ENCODE measurements at regions not wholly inside any gene's neighbourhood (a gene's known extent, or its start where the extent isn't known, plus 50 kb on each side); places are given as distances from the start of the nearest gene placed in this dataset.
A peak's percentile ranks its signal among the peaks of the same experiment; 100 is the strongest.

- ATAC-seq (no peak), DNase-seq (ENCODE audit: low spot score) (peak; percentile 8)
These were observed 261.5 kb downstream of the NSG2 start for GRCh38 chr5:174307031-174307408.

- DNase-seq (ENCODE audit: low spot score) (peak; percentile 29), ATAC-seq (no peak)
These were observed 262.3 kb downstream of the NSG2 start for GRCh38 chr5:174307656-174308271.

- DNase-seq (ENCODE audit: low spot score) (peak; percentile 29), ATAC-seq (no peak)
These were observed 263.8 kb downstream of the NSG2 start for GRCh38 chr5:174309131-174309795.

GRCh38 chr5:174310243-174310642 lies 264.7 kb downstream of the NSG2 start:
- DNase-seq (ENCODE audit: low spot score) (peak; percentile 5), ATAC-seq (no peak)

GRCh38 chr5:174310706-174311105 lies 265.2 kb downstream of the NSG2 start:
- DNase-seq (ENCODE audit: low spot score) (peak; percentile 8), ATAC-seq (no peak)

- no peak for ATAC-seq
These were observed 265.6 kb downstream of the NSG2 start for GRCh38 chr5:174311121-174311520.

GRCh38 chr5:174311531-174312269 lies 266.2 kb downstream of the NSG2 start:
- peak; percentile 71 for DNase-seq (ENCODE audit: low spot score)
- ATAC-seq: peak; percentile 97

More at GRCh38 chr5:174311121-174311520, 265.6 kb downstream of the NSG2 start:
- DNase-seq (ENCODE audit: low spot score): no peak

- ATAC-seq (no peak), DNase-seq (ENCODE audit: low spot score) (no peak)
These were observed 266.7 kb downstream of the NSG2 start for GRCh38 chr5:174312270-174312617.

- DNase-seq (ENCODE audit: low spot score) (no peak), ATAC-seq (no peak)
These were observed 267.1 kb downstream of the NSG2 start for GRCh38 chr5:174312641-174313040.

- ATAC-seq (no peak), DNase-seq (ENCODE audit: low spot score) (no peak)
These were observed 268.1 kb downstream of the NSG2 start for GRCh38 chr5:174313615-174314014.

- DNase-seq (ENCODE audit: low spot score): no peak
These were observed 268.8 kb downstream of the NSG2 start for GRCh38 chr5:174314261-174314660.

GRCh38 chr5:174315471-174315870 lies 270.0 kb downstream of the NSG2 start:
- DNase-seq (ENCODE audit: low spot score): no peak
- ATAC-seq: no peak

More at GRCh38 chr5:174314261-174314660, 268.8 kb downstream of the NSG2 start:
- ATAC-seq: no peak

- ATAC-seq (no peak), DNase-seq (ENCODE audit: low spot score) (no peak)
These were observed 270.4 kb downstream of the NSG2 start for GRCh38 chr5:174315871-174316270.

GRCh38 chr5:174316326-174316725 lies 270.8 kb downstream of the NSG2 start:
- ATAC-seq: no peak
- DNase-seq (ENCODE audit: low spot score): no peak

- peak; percentile 51 for DNase-seq (ENCODE audit: low spot score)
- peak; percentile 95 for ATAC-seq
These were observed 271.9 kb downstream of the NSG2 start for GRCh38 chr5:174317256-174317894.

GRCh38 chr5:174318578-174318977 lies 273.1 kb downstream of the NSG2 start:
- ATAC-seq: no peak
- DNase-seq (ENCODE audit: low spot score): no peak

- ATAC-seq (no peak), DNase-seq (ENCODE audit: low spot score) (no peak)
These were observed 274.0 kb downstream of the NSG2 start for GRCh38 chr5:174319551-174319950.

GRCh38 chr5:174320051-174320450 lies 274.5 kb downstream of the NSG2 start:
- ATAC-seq (no peak), DNase-seq (ENCODE audit: low spot score) (no peak)

GRCh38 chr5:174323878-174324281 lies 278.4 kb downstream of the NSG2 start:
- ATAC-seq (peak; percentile 17), DNase-seq (ENCODE audit: low spot score) (no peak)

GRCh38 chr5:174324680-174325079 lies 279.2 kb downstream of the NSG2 start:
- ATAC-seq (no peak), DNase-seq (ENCODE audit: low spot score) (no peak)

- ATAC-seq (no peak), DNase-seq (ENCODE audit: low spot score) (no peak)
These were observed 279.9 kb downstream of the NSG2 start for GRCh38 chr5:174325431-174325830.

GRCh38 chr5:174325961-174326360 lies 280.5 kb downstream of the NSG2 start:
- DNase-seq (ENCODE audit: low spot score): no peak
- ATAC-seq: no peak
